Pulmonary artery endothelial cell (primary cell): ENCODE measurements at regions not wholly inside any gene's neighbourhood (a gene's known extent, or its start where the extent isn't known, plus 50 kb on each side); places are given as distances from the start of the nearest gene placed in this dataset.

Source experiments
- DNase-seq: peaks from one replicate; pipeline ENCODE4 v3.0.0-alpha.2; 2011; ENCODE audit warnings: low read depth, low spot score

- no peak for DNase-seq
Observed at GRCh38 chr18:2412281-2412680, 159.0 kb downstream of the METTL4 start.

- no peak for DNase-seq
Observed at GRCh38 chr18:2412996-2413751, 158.1 kb downstream of the METTL4 start.

- DNase-seq: no peak
Observed at GRCh38 chr18:2414235-2414634, 157.1 kb downstream of the METTL4 start.

- DNase-seq: no peak
Observed at GRCh38 chr18:2415656-2416055, 155.6 kb downstream of the METTL4 start.

- DNase-seq: no peak
Observed at GRCh38 chr18:2417861-2418610, 153.3 kb downstream of the METTL4 start.

GRCh38 chr18:2420367-2420766, 150.9 kb downstream of the METTL4 start:
- no peak for DNase-seq

GRCh38 chr18:2423761-2424160, 147.5 kb downstream of the METTL4 start:
- no peak for DNase-seq

GRCh38 chr18:2424420-2424819, 146.9 kb downstream of the METTL4 start:
- no peak for DNase-seq

- no peak for DNase-seq
Observed at GRCh38 chr18:2425426-2426317, 145.6 kb downstream of the METTL4 start.

GRCh38 chr18:2430191-2430590, 141.1 kb downstream of the METTL4 start:
- no peak for DNase-seq

GRCh38 chr18:2431806-2432205, 139.5 kb downstream of the METTL4 start:
- no peak for DNase-seq

- DNase-seq: no peak
Observed at GRCh38 chr18:2433366-2433765, 137.9 kb downstream of the METTL4 start.

GRCh38 chr18:2441544-2441943, 129.8 kb downstream of the METTL4 start:
- no peak for DNase-seq

GRCh38 chr18:2442006-2442405, 129.3 kb downstream of the METTL4 start:
- no peak for DNase-seq

GRCh38 chr18:2442726-2443275, 128.5 kb downstream of the METTL4 start:
- DNase-seq: no peak

GRCh38 chr18:2444201-2444875, 127.0 kb downstream of the METTL4 start:
- DNase-seq: no peak

- DNase-seq: no peak
Observed at GRCh38 chr18:2448565-2449151, 122.6 kb downstream of the METTL4 start.

GRCh38 chr18:2451556-2451955, 119.7 kb downstream of the METTL4 start:
- DNase-seq: no peak

- no peak for DNase-seq
Observed at GRCh38 chr18:2459886-2460285, 111.4 kb downstream of the METTL4 start.

- DNase-seq: no peak
Observed at GRCh38 chr18:2466978-2467377, 104.3 kb downstream of the METTL4 start.

- no peak for DNase-seq
Observed at GRCh38 chr18:2468051-2468450, 103.3 kb downstream of the METTL4 start.
